Activated CD8-positive, alpha-beta memory T cell treated with anti-CD3 and anti-CD28 coated beads, Interleukin-2, amount 50 U/mL, for 48 hours (primary cell): ENCODE measurements at regions not wholly inside any gene's neighbourhood (a gene's known extent, or its start where the extent isn't known, plus 50 kb on each side); places are given as distances from the start of the nearest gene placed in this dataset.

Experiments used
- DNase-seq: peaks from one replicate; pipeline ENCODE4 v3.0.0-alpha.2; 2020

- no peak for DNase-seq
Measured at GRCh38 chr22:48586799-48587185, 1240.9 kb downstream of the BRD1 start.

- no peak for DNase-seq
Measured at GRCh38 chr22:48585916-48586798, 1241.5 kb downstream of the BRD1 start.

- no peak for DNase-seq
Measured at GRCh38 chr22:48584170-48584569, 1243.5 kb downstream of the BRD1 start.

DNA sequence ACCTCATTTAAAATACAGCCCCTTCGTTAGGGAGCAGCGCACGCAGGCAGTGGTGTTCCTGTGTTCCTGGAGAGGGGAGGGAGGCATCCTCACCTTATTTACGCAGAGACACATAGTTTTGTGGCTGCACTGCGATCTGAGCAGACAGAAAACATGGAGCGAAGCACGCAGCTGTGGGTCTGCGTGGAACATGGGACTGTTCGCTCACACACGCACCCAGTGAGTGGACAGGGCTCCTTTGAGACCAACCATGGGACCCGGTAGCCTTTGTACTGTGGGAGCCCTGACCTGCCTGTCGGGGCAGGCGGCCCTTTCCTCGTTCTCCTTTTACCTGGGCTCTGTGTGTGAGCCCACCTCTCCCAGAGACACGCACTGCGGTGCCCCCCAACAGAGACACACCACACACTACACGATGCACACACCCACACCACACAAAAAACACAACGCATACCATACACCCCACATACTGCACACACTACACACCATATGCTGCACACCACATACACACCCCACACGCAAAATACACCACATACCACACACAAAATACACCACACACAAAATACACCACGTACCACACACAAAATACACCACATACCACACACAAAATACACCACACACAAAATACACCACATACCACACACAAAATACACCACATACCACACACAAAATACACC lies 1245.7 kb downstream of the BRD1 start:
- DNase-seq = no peak

DNA sequence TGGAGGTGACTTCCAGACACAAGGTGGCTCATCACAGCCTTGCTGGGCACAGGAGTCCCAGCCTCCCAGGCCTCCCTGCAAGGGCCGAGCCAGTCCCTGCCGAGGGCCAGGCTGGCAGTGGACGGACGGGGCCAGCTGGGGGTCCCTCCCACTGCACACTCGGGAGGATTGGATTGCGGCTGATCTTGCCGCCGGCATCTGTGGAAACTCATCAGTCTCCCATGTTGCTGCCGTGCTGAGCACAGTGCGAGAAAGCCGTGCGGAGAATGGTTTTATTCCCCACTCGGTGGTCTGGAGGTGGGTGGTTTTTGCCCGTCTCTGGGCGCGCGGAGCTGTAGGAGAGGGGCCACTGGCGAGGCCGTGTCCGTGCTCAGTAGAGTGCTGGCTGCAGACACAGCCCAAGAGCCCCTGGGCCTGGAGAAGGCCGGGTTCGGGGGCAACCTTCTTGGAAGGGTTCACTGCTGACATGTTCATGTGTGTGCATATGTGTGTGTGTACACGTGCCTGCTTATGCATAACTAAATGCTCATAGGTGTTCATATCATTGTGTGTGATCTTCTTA lies 1246.4 kb downstream of the BRD1 start:
- no peak for DNase-seq

DNA sequence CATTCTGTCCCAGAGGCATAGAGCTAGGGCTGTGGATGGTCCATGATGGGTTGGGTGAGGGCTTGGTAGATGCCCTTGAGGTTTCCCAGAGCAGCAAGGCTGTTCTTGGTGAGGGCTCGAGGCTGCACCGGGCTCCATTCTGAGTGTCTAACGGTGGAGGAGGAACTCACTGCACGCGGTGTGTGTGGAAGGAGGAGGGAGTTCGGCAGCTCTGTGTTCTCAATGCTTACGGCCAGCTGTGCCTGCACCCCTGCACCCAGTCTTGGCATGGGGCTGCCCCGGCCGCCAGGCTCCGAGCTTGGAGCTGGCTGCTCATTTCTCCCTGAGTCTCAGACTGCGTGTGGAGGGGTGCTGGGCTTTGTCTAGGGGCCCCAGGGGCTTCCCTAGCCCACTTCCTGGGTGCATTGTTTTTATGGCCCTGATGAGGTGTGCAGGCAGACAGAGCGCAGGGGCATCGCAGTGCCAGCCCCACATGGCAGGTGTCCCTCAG lies 1247.1 kb downstream of the BRD1 start:
- no peak for DNase-seq

GRCh38 chr22:48579928-48580309 lies 1247.8 kb downstream of the BRD1 start:
- no peak for DNase-seq

DNA sequence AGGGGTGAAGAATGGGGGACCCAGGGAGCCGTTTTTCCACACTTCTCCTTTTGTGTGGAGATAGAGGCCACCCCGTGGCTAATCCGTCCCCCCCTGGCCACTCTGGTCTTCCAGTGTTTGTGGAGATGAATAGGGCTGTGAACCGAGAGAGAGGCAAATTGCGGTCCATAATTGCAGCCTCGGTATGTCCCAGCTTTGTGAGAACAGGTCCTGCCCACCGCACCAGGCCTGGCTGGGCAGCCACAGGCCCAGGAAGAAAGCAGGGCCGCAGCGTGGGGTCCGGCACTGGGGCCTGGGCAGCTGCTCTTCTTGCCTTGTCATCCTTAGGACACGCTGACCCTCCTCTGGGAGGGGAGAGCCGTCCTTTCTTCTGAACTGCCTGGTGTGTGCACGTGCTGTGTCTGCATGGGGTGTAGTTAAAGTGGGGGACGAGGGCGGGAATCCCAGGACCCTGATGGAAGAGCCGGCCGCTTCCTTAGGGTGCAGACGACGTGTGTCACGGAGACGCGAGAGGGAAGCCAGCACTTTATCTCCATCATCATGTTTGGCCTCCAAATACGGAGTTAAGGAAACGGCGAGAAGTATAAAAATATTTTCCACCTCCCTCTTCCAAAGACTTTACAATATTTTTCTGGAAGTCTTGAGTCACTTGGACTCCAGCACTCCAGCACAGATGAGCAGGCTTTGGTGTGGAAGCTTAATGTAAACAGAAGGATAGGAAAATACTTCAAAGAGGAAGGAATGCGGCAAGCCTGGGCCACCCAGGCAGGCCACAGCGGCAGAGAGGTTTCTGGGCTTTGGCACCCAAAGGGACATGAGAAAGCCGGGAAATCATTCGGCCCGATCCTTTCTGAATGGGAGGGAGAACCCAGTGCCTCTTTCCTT lies 1248.4 kb downstream of the BRD1 start:
- no peak for DNase-seq

DNA sequence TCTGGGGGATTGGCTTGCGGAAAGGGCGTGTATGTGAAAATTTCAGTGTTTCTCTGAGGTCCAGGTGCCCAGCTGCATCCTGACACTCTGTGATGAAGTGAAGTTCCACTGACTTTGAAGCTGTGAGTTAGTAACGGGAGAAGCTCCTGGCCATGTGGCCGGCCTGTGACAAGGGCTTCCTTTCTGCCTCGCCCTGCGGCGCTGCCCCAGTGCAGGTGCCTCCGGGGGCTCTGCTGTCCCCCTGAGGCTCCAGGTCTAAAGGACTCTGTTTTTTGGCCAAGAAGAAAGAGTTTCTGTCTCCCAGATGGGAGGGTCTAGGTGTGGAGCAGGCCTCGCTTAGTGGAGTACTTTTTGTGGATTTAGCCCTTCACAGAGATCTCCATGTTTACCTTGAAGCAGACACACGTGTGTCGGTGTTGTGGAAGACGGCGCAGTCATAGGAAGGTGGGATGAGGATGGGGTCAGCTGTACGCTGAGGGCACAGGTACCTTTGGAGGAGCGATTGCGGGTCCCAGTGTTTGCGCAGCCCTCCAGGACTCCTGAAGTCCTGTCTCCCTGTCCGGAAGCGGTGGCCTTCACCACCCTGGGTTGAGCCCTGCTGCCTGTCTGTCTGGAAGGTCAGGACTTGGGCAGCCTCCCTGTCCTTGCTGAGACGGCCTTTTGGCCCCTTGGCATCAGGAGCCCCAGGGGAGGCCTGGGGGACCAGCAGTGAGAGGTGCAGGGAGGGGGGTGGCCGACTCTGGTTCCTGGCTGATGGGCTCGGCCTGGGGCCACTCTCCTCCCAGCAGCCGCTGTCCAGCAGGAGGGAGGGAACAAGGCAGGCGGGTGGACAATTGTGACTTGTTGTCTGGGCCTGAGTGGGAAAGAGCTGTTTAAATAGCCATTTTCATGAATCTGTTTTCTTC lies 1249.3 kb downstream of the BRD1 start:
- no peak for DNase-seq

DNA sequence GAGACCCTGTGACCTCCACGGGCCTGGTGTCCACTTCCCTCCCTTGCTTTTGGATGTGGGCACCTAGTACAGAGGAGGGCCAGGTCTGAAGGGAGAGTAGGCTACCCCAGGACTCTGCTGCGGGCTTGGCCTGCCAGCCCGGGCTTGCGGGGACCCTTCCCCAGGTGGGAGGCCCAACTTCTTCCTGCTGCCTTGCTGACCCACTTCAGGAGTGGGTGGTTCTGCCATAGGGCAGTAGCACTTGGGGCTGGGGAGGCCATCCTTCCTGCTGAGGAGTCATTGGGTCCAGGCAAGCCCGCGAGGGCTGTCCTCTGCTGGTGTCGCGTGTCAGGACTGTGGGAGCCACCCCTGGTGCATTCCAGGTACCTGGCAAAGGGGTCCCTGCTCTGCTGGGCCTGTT lies 1250.0 kb downstream of the BRD1 start:
- DNase-seq = no peak

DNA sequence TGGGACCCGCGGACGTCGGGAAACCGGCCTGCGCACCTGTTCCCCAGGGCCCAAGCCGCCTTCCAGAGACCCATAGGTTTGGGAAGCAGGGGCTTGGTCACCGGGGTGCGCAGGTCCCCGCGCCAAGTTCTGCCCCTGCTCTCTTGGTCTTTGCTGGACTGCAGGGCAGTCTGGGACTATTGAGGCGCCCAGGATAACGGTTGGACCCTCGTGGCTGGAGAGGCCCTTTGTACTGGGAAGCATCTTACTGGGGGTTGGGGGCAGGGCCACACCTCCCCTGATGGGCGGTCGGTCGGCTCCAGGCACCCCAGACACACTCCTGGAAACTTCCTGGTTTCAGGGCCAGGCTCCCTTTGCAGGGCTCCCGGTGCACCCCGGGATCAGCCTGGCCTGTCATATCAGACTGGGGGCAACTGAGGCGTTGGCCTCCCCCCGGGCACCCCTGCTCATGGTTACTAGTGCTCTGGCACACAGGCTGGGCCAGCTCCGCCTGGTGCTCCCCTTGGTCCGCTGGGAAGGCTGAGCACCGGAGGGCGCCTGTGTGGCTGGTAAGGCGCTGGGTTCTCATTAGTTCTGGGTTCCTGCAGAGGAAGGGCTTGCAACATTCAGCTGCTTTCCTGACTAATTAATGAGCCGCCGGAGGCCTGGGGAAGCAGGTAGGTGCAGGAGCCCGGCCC lies 1250.5 kb downstream of the BRD1 start:
- no peak for DNase-seq

GRCh38 chr22:48576333-48577013 lies 1251.2 kb downstream of the BRD1 start:
- DNase-seq = peak; percentile 57

- DNase-seq = no peak
Measured at GRCh38 chr22:48575618-48576332, 1251.9 kb downstream of the BRD1 start.

- DNase-seq = peak; percentile 78
Measured at GRCh38 chr22:48574776-48575617, 1252.7 kb downstream of the BRD1 start.

DNA sequence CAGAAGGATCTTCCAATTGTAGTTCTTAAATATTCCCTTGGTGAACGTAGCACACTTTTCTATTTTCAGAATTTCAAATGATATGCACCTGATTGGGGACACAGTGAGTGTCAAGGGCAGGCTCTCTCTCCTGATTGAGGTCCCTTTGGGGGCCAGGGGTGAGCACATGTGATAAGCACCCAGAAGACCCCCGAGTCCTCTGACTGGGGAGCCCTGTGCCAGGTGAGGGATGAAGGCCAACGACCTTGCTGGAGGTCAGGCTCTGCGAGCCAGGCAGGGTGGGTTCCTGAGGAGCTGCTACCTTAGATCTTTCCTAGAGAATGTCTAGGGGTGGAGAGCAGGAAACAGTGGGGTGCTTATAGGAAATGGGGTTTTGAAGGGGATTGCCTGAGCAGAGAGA lies 1253.9 kb downstream of the BRD1 start:
- no peak for DNase-seq

- no peak for DNase-seq
Measured at GRCh38 chr22:48572951-48573350, 1254.7 kb downstream of the BRD1 start.

- DNase-seq = no peak
Measured at GRCh38 chr22:48570912-48571311, 1256.8 kb downstream of the BRD1 start.

DNA sequence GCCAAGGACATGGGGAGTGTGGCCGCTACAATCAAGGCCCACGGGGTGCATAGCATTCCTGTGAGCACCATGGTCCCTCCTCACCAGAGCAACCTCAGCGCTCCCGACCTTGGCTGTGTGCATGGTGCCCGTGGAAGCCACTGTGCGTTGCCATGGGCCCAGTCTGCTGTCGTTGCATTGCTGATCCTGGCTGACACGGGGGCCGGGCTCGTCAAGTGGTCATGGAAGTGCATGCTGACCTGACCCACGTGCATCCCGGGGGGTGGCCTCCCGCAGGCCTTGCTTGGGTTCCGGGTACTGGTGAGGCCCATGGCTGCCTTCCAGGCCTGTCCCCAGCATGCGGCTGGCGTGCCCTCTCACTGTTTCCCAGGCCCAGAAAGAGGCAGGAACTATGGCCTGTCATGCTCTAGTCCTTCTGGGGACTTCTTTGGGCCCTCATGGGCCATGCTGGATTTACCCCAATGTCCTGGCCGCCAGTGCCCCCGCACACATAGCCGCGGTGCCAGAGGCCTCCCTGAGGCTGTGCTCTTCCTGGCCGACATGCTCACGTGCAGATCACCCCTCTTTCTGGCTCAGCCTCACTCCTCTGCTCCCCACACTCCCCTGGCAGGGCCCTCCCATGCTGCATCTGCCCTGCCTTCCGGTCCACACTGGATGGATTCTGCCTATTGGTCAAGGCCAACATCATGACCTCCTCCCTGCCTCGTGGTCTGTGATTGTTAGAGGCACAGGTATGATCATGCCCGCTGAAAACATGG lies 1258.0 kb downstream of the BRD1 start:
- no peak for DNase-seq
